Prostate gland (tissue), 2 donors: ENCODE measurements at regions not wholly inside any gene's neighbourhood (a gene's known extent, or its start where the extent isn't known, plus 50 kb on each side); places are given as distances from the start of the nearest gene placed in this dataset.

Experiments used
- POLR2A ChIP-seq: fragments of 450-650 bp; IDR thresholded peaks from one replicate; pipeline ENCODE4 v1.6.1; 2016; ENCODE audit warnings: antibody characterized with exemption, mild to moderate bottlenecking
- TF ChIP-seq, protein P1 (sequence below), 4 experiments: fragments of 200-600 bp in 2 of 4; fragments of 450-650 bp in 2 of 4; sonication (generic) in 2 of 4; IDR thresholded peaks; 1 replicate in 3 of 4; 2 replicates in 1 of 4; pipeline ENCODE4 v1.5.1; 2016 to 2019; ENCODE audit warnings: antibody characterized with exemption in 4 of 4, mild to moderate bottlenecking in 2 of 4, moderate library complexity in 2 of 4

DNA sequence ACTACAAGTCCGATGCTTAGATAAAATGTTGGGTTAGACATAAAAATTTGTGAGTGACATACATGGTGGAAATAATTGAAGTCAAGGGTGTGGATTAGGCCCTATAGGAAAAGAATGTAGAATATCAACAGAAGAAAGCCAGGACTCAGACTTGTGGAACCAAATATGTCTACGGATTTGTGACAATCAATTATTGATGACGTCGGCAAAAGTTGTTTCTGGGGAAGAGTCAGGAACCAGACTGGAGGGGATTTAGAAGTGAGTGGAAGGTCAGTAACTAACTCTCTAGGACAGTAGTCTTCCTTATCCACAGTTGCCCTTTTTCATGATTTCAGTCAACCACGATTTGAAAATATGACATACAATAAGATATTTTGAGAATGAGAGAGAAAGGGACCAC is 130.9 kb upstream of the TANK start:
- TF ChIP-seq POLR2A: no peak
- TF ChIP-seq, protein P1, sequence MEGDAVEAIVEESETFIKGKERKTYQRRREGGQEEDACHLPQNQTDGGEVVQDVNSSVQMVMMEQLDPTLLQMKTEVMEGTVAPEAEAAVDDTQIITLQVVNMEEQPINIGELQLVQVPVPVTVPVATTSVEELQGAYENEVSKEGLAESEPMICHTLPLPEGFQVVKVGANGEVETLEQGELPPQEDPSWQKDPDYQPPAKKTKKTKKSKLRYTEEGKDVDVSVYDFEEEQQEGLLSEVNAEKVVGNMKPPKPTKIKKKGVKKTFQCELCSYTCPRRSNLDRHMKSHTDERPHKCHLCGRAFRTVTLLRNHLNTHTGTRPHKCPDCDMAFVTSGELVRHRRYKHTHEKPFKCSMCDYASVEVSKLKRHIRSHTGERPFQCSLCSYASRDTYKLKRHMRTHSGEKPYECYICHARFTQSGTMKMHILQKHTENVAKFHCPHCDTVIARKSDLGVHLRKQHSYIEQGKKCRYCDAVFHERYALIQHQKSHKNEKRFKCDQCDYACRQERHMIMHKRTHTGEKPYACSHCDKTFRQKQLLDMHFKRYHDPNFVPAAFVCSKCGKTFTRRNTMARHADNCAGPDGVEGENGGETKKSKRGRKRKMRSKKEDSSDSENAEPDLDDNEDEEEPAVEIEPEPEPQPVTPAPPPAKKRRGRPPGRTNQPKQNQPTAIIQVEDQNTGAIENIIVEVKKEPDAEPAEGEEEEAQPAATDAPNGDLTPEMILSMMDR (IDR thresholded peaks at IDR 0.05): no peak
